ENCODE measurements at regions not wholly inside any gene's neighbourhood (a gene's known extent, or its start where the extent isn't known, plus 50 kb on each side); places are given as distances from the start of the nearest gene placed in this dataset.

GRCh38 chr4:62870451-62870850 is 1538.8 kb downstream of the TECRL start:
- TF ChIP-seq, protein P1, sequence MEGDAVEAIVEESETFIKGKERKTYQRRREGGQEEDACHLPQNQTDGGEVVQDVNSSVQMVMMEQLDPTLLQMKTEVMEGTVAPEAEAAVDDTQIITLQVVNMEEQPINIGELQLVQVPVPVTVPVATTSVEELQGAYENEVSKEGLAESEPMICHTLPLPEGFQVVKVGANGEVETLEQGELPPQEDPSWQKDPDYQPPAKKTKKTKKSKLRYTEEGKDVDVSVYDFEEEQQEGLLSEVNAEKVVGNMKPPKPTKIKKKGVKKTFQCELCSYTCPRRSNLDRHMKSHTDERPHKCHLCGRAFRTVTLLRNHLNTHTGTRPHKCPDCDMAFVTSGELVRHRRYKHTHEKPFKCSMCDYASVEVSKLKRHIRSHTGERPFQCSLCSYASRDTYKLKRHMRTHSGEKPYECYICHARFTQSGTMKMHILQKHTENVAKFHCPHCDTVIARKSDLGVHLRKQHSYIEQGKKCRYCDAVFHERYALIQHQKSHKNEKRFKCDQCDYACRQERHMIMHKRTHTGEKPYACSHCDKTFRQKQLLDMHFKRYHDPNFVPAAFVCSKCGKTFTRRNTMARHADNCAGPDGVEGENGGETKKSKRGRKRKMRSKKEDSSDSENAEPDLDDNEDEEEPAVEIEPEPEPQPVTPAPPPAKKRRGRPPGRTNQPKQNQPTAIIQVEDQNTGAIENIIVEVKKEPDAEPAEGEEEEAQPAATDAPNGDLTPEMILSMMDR (conservative IDR thresholded peaks at IDR 0.05 in 1 of 2, IDR thresholded peaks at IDR 0.05 in 1 of 2; ENCODE audit: extremely low read depth in 1 of 2, insufficient read depth in 1 of 2, low read depth in 1 of 2, low read length in 2 of 2), result no peak
- no peak for TF ChIP-seq EZH2 (IDR thresholded peaks at IDR 0.05; ENCODE audit: borderline replicate concordance, low read length)
